HL-60 (cell line): ENCODE measurements at regions not wholly inside any gene's neighbourhood (a gene's known extent, or its start where the extent isn't known, plus 50 kb on each side); places are given as distances from the start of the nearest gene placed in this dataset.
A peak's percentile ranks its signal among the peaks of the same experiment; 100 is the strongest.

ENCODE experiments used
- DNase-seq, 2 experiments: peaks; one replicate each; pipeline ENCODE4 v3.0.0-alpha.2; 2010 to 2020; ENCODE audit warnings: low read depth in 1 of 2, low spot score in 1 of 2
- H3K27ac ChIP-seq: fragments of 250-450 bp; sonication (Bioruptor Pico); replicated peaks from 2 replicates; pipeline ENCODE4 v1.5.1; 2020; ENCODE audit warnings: mild to moderate bottlenecking, moderate library complexity
- H3K27me3 ChIP-seq: fragments of 250-450 bp; sonication (Bioruptor Pico); 2 replicates; pipeline ENCODE4 v1.5.1; 2021; ENCODE audit warnings: mild to moderate bottlenecking, moderate library complexity; ENCODE audit not compliant: insufficient read depth, poor library complexity, severe bottlenecking
- H3K4me3 ChIP-seq: replicated peaks from 2 replicates; pipeline ENCODE4 v1.5.1; 2011; ENCODE audit warnings: mild to moderate bottlenecking, control low read depth, low read length; ENCODE audit not compliant: insufficient read depth
- CTCF ChIP-seq: IDR thresholded peaks from one replicate; pipeline ENCODE4 v1.5.1; 2011; ENCODE audit warnings: low read length, control low read depth, inconsistent platforms; ENCODE audit not compliant: insufficient read depth
- GABPA ChIP-seq: IDR thresholded peaks from 2 replicates; pipeline ENCODE4 v1.6.1; 2012; ENCODE audit warnings: low read depth
- POLR2AphosphoS5 ChIP-seq: IDR thresholded peaks from 2 replicates; pipeline ENCODE4 v1.6.1; 2012; ENCODE audit warnings: low read depth
- SPI1 ChIP-seq: IDR thresholded peaks from 2 replicates; pipeline ENCODE4 v1.6.1; 2012; ENCODE audit warnings: low read depth, mild to moderate bottlenecking, borderline replicate concordance
- TF ChIP-seq, protein P1 (sequence below): IDR thresholded peaks from 2 replicates; pipeline ENCODE4 v1.6.1; 2012; ENCODE audit warnings: low read depth; ENCODE audit not compliant: insufficient replicate concordance

DNA sequence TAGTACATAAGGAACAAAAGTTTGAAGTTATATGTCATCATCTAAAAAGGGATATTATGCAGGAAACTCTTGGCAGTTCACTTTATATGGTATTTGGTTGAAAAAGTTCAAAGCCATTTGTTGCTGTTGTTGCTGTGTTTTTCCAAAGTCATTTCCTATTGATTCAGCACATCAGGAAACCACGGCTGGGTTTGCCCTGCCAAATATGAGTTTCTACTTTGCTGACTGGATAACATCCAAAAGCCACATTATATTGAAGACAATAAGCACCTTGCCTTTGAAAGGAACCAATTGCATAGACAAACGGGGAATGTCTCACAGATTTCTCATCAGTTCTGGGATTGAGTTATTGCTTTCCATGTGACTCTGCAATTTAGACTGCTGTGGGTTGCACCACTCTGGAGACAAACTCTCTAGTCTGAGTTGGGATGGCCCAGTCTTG lies 206.1 kb downstream of the SLC39A8 start:
- DNase-seq = no peak
- TF ChIP-seq, protein P1, sequence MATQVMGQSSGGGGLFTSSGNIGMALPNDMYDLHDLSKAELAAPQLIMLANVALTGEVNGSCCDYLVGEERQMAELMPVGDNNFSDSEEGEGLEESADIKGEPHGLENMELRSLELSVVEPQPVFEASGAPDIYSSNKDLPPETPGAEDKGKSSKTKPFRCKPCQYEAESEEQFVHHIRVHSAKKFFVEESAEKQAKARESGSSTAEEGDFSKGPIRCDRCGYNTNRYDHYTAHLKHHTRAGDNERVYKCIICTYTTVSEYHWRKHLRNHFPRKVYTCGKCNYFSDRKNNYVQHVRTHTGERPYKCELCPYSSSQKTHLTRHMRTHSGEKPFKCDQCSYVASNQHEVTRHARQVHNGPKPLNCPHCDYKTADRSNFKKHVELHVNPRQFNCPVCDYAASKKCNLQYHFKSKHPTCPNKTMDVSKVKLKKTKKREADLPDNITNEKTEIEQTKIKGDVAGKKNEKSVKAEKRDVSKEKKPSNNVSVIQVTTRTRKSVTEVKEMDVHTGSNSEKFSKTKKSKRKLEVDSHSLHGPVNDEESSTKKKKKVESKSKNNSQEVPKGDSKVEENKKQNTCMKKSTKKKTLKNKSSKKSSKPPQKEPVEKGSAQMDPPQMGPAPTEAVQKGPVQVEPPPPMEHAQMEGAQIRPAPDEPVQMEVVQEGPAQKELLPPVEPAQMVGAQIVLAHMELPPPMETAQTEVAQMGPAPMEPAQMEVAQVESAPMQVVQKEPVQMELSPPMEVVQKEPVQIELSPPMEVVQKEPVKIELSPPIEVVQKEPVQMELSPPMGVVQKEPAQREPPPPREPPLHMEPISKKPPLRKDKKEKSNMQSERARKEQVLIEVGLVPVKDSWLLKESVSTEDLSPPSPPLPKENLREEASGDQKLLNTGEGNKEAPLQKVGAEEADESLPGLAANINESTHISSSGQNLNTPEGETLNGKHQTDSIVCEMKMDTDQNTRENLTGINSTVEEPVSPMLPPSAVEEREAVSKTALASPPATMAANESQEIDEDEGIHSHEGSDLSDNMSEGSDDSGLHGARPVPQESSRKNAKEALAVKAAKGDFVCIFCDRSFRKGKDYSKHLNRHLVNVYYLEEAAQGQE = no peak
- TF ChIP-seq SPI1 (no peak), GABPA (no peak), CTCF (no peak), POLR2AphosphoS5 (no peak)
- H3K27me3 ChIP-seq = no peaks in the 10 kb centered on the region
- H3K4me3 ChIP-seq = no peak overlapping the region
- no peak overlapping the region for H3K27ac ChIP-seq

DNA sequence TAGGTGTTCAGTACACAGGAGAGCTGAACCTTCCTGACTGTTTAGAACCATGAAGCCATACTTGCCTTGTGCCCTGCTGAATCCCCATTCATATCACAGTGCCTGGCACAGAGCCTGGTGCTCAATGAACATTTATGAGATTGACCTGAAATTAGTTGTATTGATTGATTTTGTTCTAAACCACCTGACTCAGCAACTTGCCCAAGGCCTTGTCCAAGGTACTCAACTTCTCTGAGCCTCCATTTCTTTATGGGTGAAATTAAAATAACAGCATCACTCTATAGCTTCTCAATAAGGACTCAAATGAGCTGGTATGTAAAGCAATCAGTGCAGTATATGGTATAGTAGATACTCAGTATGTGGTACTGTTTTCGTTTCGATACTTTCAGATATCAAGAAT lies 208.1 kb downstream of the SLC39A8 start:
- no peak overlapping the region for H3K4me3 ChIP-seq
- no peak for DNase-seq

GRCh38 chr4:102129810-102130209 lies 215.5 kb downstream of the SLC39A8 start:
- no peak overlapping the region for H3K27ac ChIP-seq
- DNase-seq = no peak
- TF ChIP-seq SPI1 (no peak), POLR2AphosphoS5 (no peak), CTCF (no peak), GABPA (no peak)
- TF ChIP-seq, protein P1 = no peak
- H3K27me3 ChIP-seq = no peaks in the 10 kb centered on the region
- H3K4me3 ChIP-seq = no peak overlapping the region

More for the DNA sequence above, 208.1 kb downstream of the SLC39A8 start:
- Histone ChIP-seq H3K27ac (no peak overlapping the region), H3K27me3 (no peaks in the 10 kb centered on the region)
- TF ChIP-seq GABPA = no peak
- TF ChIP-seq, protein P1 = peak; percentile 86
